Choroid plexus epithelial cell (primary cell): ENCODE measurements at regions not wholly inside any gene's neighbourhood (a gene's known extent, or its start where the extent isn't known, plus 50 kb on each side); places are given as distances from the start of the nearest gene placed in this dataset.

Source experiments
- DNase-seq: peaks from one replicate; pipeline ENCODE4 v3.0.0-alpha.2; 2010; ENCODE audit warnings: low read depth
- H3K4me3 ChIP-seq: 2 replicates; pipeline ENCODE4 v1.5.1; 2011; ENCODE audit warnings: low read depth, mild to moderate bottlenecking, control low read depth, low read length, moderate library complexity
- CTCF ChIP-seq: conservative IDR thresholded peaks from 2 replicates; pipeline ENCODE4 v1.5.1; 2011; ENCODE audit warnings: low read depth, mild to moderate bottlenecking, control low read depth, inconsistent platforms, low read length, moderate library complexity

- peak; percentile 33 for DNase-seq
- H3K4me3 ChIP-seq: no peak overlapping the region
- TF ChIP-seq CTCF: no peak
Observed at GRCh38 chr3:174776123-174776522, 83.0 kb upstream of the NAALADL2 start.

GRCh38 chr3:174776636-174777035 is 82.5 kb upstream of the NAALADL2 start:
- DNase-seq: peak; percentile 16
- no peak for TF ChIP-seq CTCF
- H3K4me3 ChIP-seq: no peak overlapping the region

GRCh38 chr3:174777813-174778212 is 81.3 kb upstream of the NAALADL2 start:
- peak; percentile 14 for DNase-seq
- H3K4me3 ChIP-seq: no peak overlapping the region
- no peak for TF ChIP-seq CTCF

- H3K4me3 ChIP-seq: no peak overlapping the region
- TF ChIP-seq CTCF: no peak
- no peak for DNase-seq
Observed at GRCh38 chr3:174783502-174783901, 75.6 kb upstream of the NAALADL2 start.

- no peak for TF ChIP-seq CTCF
- no peak for DNase-seq
- no peak overlapping the region for H3K4me3 ChIP-seq
Observed at GRCh38 chr3:174784206-174784934, 74.8 kb upstream of the NAALADL2 start.

- TF ChIP-seq CTCF: no peak
Observed at GRCh38 chr3:174786825-174787224, 72.3 kb upstream of the NAALADL2 start.

GRCh38 chr3:174791161-174791560 is 68.0 kb upstream of the NAALADL2 start:
- H3K4me3 ChIP-seq: no peak overlapping the region
- no peak for TF ChIP-seq CTCF
- no peak for DNase-seq

More at GRCh38 chr3:174786825-174787224, 72.3 kb upstream of the NAALADL2 start:
- DNase-seq: no peak
- H3K4me3 ChIP-seq: no peak overlapping the region
